Heart left ventricle (tissue), 13 donors: ENCODE measurements at regions not wholly inside any gene's neighbourhood (a gene's known extent, or its start where the extent isn't known, plus 50 kb on each side); places are given as distances from the start of the nearest gene placed in this dataset.

Source experiments
- CTCF ChIP-seq, 12 donors: fragments of 200-600 bp; sonication (generic) in 4 of 12; IDR thresholded peaks; one replicate each; pipeline versions ENCODE4 v1.5.0 to v1.8.0; 2018 to 2022; ENCODE audit warnings: antibody characterized with exemption in 12 of 12, mild to moderate bottlenecking in 5 of 12
- POLR2A ChIP-seq, 2 donors: fragments of 450-650 bp; IDR thresholded peaks; one replicate each; pipeline ENCODE4 v1.6.1; 2017; ENCODE audit warnings: antibody characterized with exemption in 2 of 2, mild to moderate bottlenecking in 2 of 2, moderate library complexity in 2 of 2
- donor health status: ischemic (EF 13 %, LVEDD 7.1; RV severe dilation, severe dysfunction).
- donor health status: DM: no; HTN: yes; CAD: no.
- donor health status: DM: no; HTN: no; CAD: no.
- donor health status: ischemic (EF 25% LVEDD 6.9; RV normal size, moderate dysfunction).
- donor health status: ischemic (EF 25% LVEDD 5.7; RV mildly dilated, moderate dysfunction).
- donor health status: ischemic (EF 35%, LVEDD 5.7; RV mildly dilated, moderate dysfunction).
- donor health status: nonischemic (EF 11% LVEDD 7.7; RV severe dilation, severe dysfunction).
- donor health status: DM: yes; HTN: yes; CAD: no.
- donor health status: PGD.
- donor health status: ischemic (EF 29% LVEDD 5.4; RV normal size, mild dysfunction).
- donor health status: nonischemic (EF 23%, LVEDD 6.1; RV moderate dilation, normal function).

DNA sequence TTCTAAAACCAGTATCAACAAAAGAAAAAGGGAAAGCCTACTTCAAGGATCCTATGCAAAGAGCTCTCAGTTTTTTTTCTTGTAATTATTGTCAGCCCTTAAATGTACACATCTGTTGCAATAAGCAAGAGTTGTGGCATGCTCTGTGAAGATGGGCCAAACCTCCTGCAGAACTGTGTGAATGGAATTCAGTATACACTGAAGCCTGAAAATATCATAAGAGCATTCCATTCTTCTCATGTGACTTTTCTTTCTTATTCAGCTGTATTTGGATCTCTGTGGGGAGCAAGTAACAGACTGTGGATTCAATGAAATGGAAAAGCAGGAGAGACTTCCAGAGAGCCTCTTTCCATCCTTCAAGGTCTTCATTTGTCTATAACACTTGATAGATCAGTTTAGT lies 130.7 kb downstream of the SAMD9 start:
- TF ChIP-seq CTCF (IDR thresholded peaks at IDR 0.05), result no peak
- no peak for TF ChIP-seq POLR2A (IDR thresholded peaks at IDR 0.05)
